GM21737 (cell line): ENCODE measurements at regions not wholly inside any gene's neighbourhood (a gene's known extent, or its start where the extent isn't known, plus 50 kb on each side); places are given as distances from the start of the nearest gene placed in this dataset.

Experiments
- ATAC-seq: cut with Tn5 transposase; IDR thresholded peaks from one replicate; pipeline ENCODE4 v1.9.1; 2021; ENCODE audit warnings: mild to moderate bottlenecking, moderate library complexity; ENCODE audit not compliant: unreplicated experiment

- no peak for ATAC-seq
These were observed 94.7 kb downstream of the SLC41A2 start for GRCh38 chr12:104863296-104863948.

GRCh38 chr12:104858611-104859543 lies 99.2 kb downstream of the SLC41A2 start:
- no peak for ATAC-seq

GRCh38 chr12:104856531-104856930 lies 101.6 kb downstream of the SLC41A2 start:
- ATAC-seq, result no peak

- no peak for ATAC-seq
These were observed 102.5 kb downstream of the SLC41A2 start for GRCh38 chr12:104855599-104855998.

- ATAC-seq, result no peak
These were observed 105.2 kb downstream of the SLC41A2 start for GRCh38 chr12:104852896-104853295.

- no peak for ATAC-seq
These were observed 106.0 kb downstream of the SLC41A2 start for GRCh38 chr12:104852102-104852501.

- ATAC-seq, result no peak
These were observed 107.3 kb downstream of the SLC41A2 start for GRCh38 chr12:104850781-104851180.

- no peak for ATAC-seq
These were observed 111.9 kb downstream of the SLC41A2 start for GRCh38 chr12:104846056-104846767.

GRCh38 chr12:104844123-104844522 lies 114.0 kb downstream of the SLC41A2 start:
- ATAC-seq, result no peak

GRCh38 chr12:104840262-104840661 lies 117.8 kb downstream of the SLC41A2 start:
- ATAC-seq, result no peak

- no peak for ATAC-seq
These were observed 122.8 kb downstream of the SLC41A2 start for GRCh38 chr12:104835317-104835716.

GRCh38 chr12:104834607-104835006 lies 123.5 kb downstream of the SLC41A2 start:
- ATAC-seq, result no peak

GRCh38 chr12:104833756-104834155 lies 124.3 kb downstream of the SLC41A2 start:
- ATAC-seq, result no peak

- ATAC-seq, result no peak
These were observed 130.1 kb downstream of the SLC41A2 start for GRCh38 chr12:104828015-104828414.

GRCh38 chr12:104827587-104827986 lies 130.5 kb downstream of the SLC41A2 start:
- ATAC-seq, result no peak

- no peak for ATAC-seq
These were observed 132.7 kb downstream of the SLC41A2 start for GRCh38 chr12:104825408-104825807.

- no peak for ATAC-seq
These were observed 134.1 kb downstream of the SLC41A2 start for GRCh38 chr12:104823985-104824461.

- no peak for ATAC-seq
These were observed 135.1 kb downstream of the SLC41A2 start for GRCh38 chr12:104822941-104823340.

- ATAC-seq, result no peak
These were observed 141.1 kb downstream of the SLC41A2 start for GRCh38 chr12:104816845-104817503.

GRCh38 chr12:104815935-104816334 lies 142.2 kb downstream of the SLC41A2 start:
- no peak for ATAC-seq

- ATAC-seq, result no peak
These were observed 143.1 kb downstream of the SLC41A2 start for GRCh38 chr12:104814944-104815343.
